IPS-NIHi7 (cell line): ENCODE measurements at regions not wholly inside any gene's neighbourhood (a gene's known extent, or its start where the extent isn't known, plus 50 kb on each side); places are given as distances from the start of the nearest gene placed in this dataset.
"Not testable (repeated sequence)": the region's sequence is repeated elsewhere in the genome, so short reads cannot be mapped to it uniquely, and the experiment has no call there.

ENCODE experiments used
- DNase-seq: peaks from one replicate; pipeline ENCODE4 v3.0.0; 2012; ENCODE audit warnings: mixed read lengths; ENCODE audit errors: extremely low spot score

GRCh38 chr12:131644481-131644880, 66.4 kb upstream of the SFSWAP start:
- no peak for DNase-seq

- DNase-seq = not testable (repeated sequence)
Measured at GRCh38 chr12:131644917-131645316, 66.0 kb upstream of the SFSWAP start.

- not testable (repeated sequence) for DNase-seq
Measured at GRCh38 chr12:131645557-131645956, 65.3 kb upstream of the SFSWAP start.

- DNase-seq = not testable (repeated sequence)
Measured at GRCh38 chr12:131646444-131646843, 64.4 kb upstream of the SFSWAP start.

GRCh38 chr12:131647667-131648066, 63.2 kb upstream of the SFSWAP start:
- DNase-seq = no peak

- DNase-seq = not testable (repeated sequence)
Measured at GRCh38 chr12:131655469-131656174, 55.3 kb upstream of the SFSWAP start.

GRCh38 chr12:131656796-131657195, 54.1 kb upstream of the SFSWAP start:
- DNase-seq = not testable (repeated sequence)

- DNase-seq = not testable (repeated sequence)
Measured at GRCh38 chr12:131658605-131659004, 52.3 kb upstream of the SFSWAP start.

- not testable (repeated sequence) for DNase-seq
Measured at GRCh38 chr12:131659484-131659883, 51.4 kb upstream of the SFSWAP start.

GRCh38 chr12:131659976-131660375, 50.9 kb upstream of the SFSWAP start:
- not testable (repeated sequence) for DNase-seq

GRCh38 chr12:131660401-131660800, 50.5 kb upstream of the SFSWAP start:
- DNase-seq = not testable (repeated sequence)
